ENCODE measurements at regions not wholly inside any gene's neighbourhood (a gene's known extent, or its start where the extent isn't known, plus 50 kb on each side); places are given as distances from the start of the nearest gene placed in this dataset.

- intact Hi-C loops (cut with DNase I): no loop called here
- Histone ChIP-seq H3K4me1 (replicated peaks in 1 of 2) (peaks cover 0 to 13% of the 10 kb centered on the region in 2 donors), H3K4me3 (no peak overlapping the region), H3K27me3 (no peaks in the 10 kb centered on the region), H3K27ac (no peak overlapping the region), H3K36me3 (replicated peaks in 1 of 2) (no peaks in the 10 kb centered on the region), H3K9me3 (replicated peaks in 1 of 3) (no peaks in the 10 kb centered on the region)
- DNase-seq: no peak
- TF ChIP-seq CTCF (IDR thresholded peaks at IDR 0.05) (no peak), POLR2A (IDR thresholded peaks at IDR 0.05) (no peak)
- 81 to 92% (median 83%) methylated on average over 7 of the region's 7 CpGs for WGBS, 4 donors
Measured at GRCh38 chr19:56947206-56947605, 106.7 kb upstream of the PEG3 start.

DNA sequence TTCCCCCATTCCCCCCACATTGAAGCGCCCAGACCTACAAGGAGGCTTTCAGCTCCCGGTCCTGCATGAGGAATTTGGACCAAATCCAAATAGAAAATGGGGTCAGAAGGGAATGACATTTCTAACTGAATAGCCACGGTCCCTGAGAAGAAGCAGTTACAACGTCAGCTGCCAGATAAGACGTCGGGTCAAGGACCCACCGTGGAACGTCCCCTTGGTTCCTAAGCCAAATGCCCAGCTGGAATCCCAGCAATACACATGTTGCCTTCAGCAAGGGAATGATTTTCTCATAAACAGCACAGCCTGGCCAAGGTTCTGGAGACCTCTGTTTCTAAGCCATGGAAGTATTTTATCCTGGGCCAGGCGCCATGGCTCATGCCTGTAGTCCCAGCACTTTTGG is 109.1 kb upstream of the PEG3 start:
- Histone ChIP-seq H3K36me3 (replicated peaks in 1 of 2) (no peaks in the 10 kb centered on the region), H3K4me1 (replicated peaks in 1 of 2) (peaks cover 0 to 13% of the 10 kb centered on the region in 2 donors), H3K9me3 (replicated peaks in 1 of 3) (no peaks in the 10 kb centered on the region), H3K27ac (peak overlapping the region in 4 of 5 donors; percentile 42 to 76 (median 68)), H3K27me3 (no peaks in the 10 kb centered on the region), H3K4me3 (no peak overlapping the region)
- TF ChIP-seq POLR2A (IDR thresholded peaks at IDR 0.05) (no peak), CTCF (IDR thresholded peaks at IDR 0.05) (no peak)
- intact Hi-C loops (cut with DNase I): no loop called here
- peak; percentile 76 to 92 (median 90) for DNase-seq
- 28 to 61% (median 34%) methylated on average over 8 to 9 of the region's 9 CpGs for WGBS, 4 donors

DNA sequence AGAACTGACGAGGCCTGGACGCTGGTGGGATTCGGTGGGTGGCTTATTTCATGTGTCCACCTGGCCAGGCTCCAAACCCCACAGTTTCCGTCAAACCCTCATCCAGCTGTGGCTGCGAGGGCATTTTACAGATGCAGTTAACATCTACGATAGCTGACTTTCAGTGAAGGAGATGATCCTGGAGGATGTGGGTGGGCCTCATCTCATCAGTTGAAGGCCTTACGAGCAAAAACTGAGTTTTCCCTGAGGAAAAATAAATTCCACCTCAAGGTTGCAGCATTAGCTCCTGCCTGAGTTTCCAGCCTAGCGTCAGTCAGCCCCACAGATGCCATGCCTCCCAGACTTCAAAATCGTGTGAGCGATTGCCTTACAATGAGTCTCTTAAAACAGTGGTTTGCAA is 111.1 kb upstream of the PEG3 start:
- Histone ChIP-seq H3K27me3 (no peaks in the 10 kb centered on the region), H3K9me3 (replicated peaks in 1 of 3) (no peaks in the 10 kb centered on the region), H3K4me3 (no peak overlapping the region), H3K27ac (no peak overlapping the region), H3K4me1 (replicated peaks in 1 of 2) (peaks cover 0 to 5% of the 10 kb centered on the region in 2 donors), H3K36me3 (replicated peaks in 1 of 2) (no peaks in the 10 kb centered on the region)
- intact Hi-C loops (cut with DNase I): no loop called here
- no peak for DNase-seq
- TF ChIP-seq CTCF (IDR thresholded peaks at IDR 0.05): no peak
- no peak for TF ChIP-seq POLR2A (IDR thresholded peaks at IDR 0.05)
- 84 to 93% (median 89%) methylated on average over 10 of the region's 10 CpGs for WGBS, 4 donors

DNA sequence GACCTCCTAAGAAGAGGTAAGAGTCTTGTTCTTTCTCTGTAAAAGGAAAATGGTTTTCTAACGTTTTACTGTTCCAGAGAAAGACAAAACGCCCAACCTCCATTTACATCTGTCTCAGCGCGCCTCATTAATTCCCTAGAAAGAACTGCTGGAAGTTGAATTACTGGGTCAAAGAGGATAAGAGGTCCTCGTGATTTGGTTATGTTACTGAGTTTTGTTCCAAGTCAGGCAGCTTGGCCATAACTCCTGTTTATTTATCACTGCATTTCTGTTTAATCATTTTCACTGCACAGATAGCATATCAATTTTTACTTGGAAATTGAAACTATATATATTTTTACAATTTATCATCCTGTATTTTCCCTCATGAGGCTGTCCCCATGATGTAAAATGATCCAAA is 112.9 kb upstream of the PEG3 start:
- DNase-seq: no peak
- H3K27ac ChIP-seq: no peak overlapping the region
- no peaks in the 10 kb centered on the region for H3K36me3 ChIP-seq (replicated peaks in 1 of 2)
- no peaks in the 10 kb centered on the region for H3K27me3 ChIP-seq
- H3K4me3 ChIP-seq: no peak overlapping the region
- H3K9me3 ChIP-seq (replicated peaks in 1 of 3): no peaks in the 10 kb centered on the region
- intact Hi-C loops (cut with DNase I): no loop called here
- WGBS, 4 donors: 50 to 72% (median 66%) methylated on average over 5 of the region's 5 CpGs
- H3K4me1 ChIP-seq (replicated peaks in 1 of 2): peaks cover 0 to 5% of the 10 kb centered on the region in 2 donors
- TF ChIP-seq CTCF (IDR thresholded peaks at IDR 0.05): no peak
- TF ChIP-seq POLR2A (IDR thresholded peaks at IDR 0.05): no peak

All from adrenal gland (tissue), 9 donors.